ENCODE measurements at regions not wholly inside any gene's neighbourhood (a gene's known extent, or its start where the extent isn't known, plus 50 kb on each side); places are given as distances from the start of the nearest gene placed in this dataset.

GRCh38 chr7:113652501-113652900 lies 266.3 kb downstream of the PPP1R3A start:
- no peaks in the 10 kb centered on the region for H3K4me1 ChIP-seq (ENCODE audit: control insufficient read depth in 1 of 2, insufficient read depth in 2 of 2, low read depth in 1 of 2, low read length in 1 of 2)
- no peak overlapping the region for H3K4me2 ChIP-seq
- H3K4me3 ChIP-seq (ENCODE audit: low read depth in 2 of 2, low read length in 1 of 2): no peak overlapping the region
- no peak overlapping the region for H2AFZ ChIP-seq (ENCODE audit: low read depth)
- ChIA-PET CTCF (no interaction called here), POLR2A (no interaction called here)
- H3K9me3 ChIP-seq: no peaks in the 10 kb centered on the region
- H3K9ac ChIP-seq: no peak overlapping the region
- no peaks in the 10 kb centered on the region for H3K27me3 ChIP-seq (ENCODE audit: insufficient read depth)
- H3K79me2 ChIP-seq (ENCODE audit: insufficient read depth): no peaks in the 10 kb centered on the region
- peaks cover 3% of the 10 kb centered on the region; the same call in 1 of the 2 replicates for H3K9me2 ChIP-seq
- DNase-seq: no peak
- TF ChIP-seq EP300 (IDR thresholded peaks at IDR 0.05; ENCODE audit: borderline replicate concordance in 1 of 2, low read depth in 1 of 2, low read length in 1 of 2): no peak
- no peak for TF ChIP-seq REST (IDR thresholded peaks at IDR 0.05; ENCODE audit: low read depth, low read length)
- TF ChIP-seq MAX (IDR thresholded peaks at IDR 0.05; ENCODE audit: low read depth): no peak
- TF ChIP-seq NFIC (IDR thresholded peaks at IDR 0.05; ENCODE audit: borderline replicate concordance): no peak
- TF ChIP-seq USF2 (IDR thresholded peaks at IDR 0.05; ENCODE audit: borderline replicate concordance, low read depth, low read length): no peak
- no peak for TF ChIP-seq IRF3 (IDR thresholded peaks at IDR 0.05; ENCODE audit: low read depth, low read length)
- no peak for TF ChIP-seq PBX3 (IDR thresholded peaks at IDR 0.05)
- no peak for TF ChIP-seq MEF2A (IDR thresholded peaks at IDR 0.05; ENCODE audit: borderline replicate concordance, low read depth)
- TF ChIP-seq RCOR1 (IDR thresholded peaks at IDR 0.05; ENCODE audit: low read length): no peak
- no peak for TF ChIP-seq CHD2 (IDR thresholded peaks at IDR 0.05; ENCODE audit: low read length, partially characterized antibody)
- TF ChIP-seq GABPA (IDR thresholded peaks at IDR 0.05; ENCODE audit: low read depth): no peak
- TF ChIP-seq POLR2AphosphoS5 (IDR thresholded peaks at IDR 0.05; ENCODE audit: low read depth, low read length): no peak
- TF ChIP-seq EZH2phosphoT487 (IDR thresholded peaks at IDR 0.05; ENCODE audit: borderline replicate concordance, low read depth): no peak
- TF ChIP-seq USF1 (IDR thresholded peaks at IDR 0.05; ENCODE audit: borderline replicate concordance, low read depth): no peak
- TF ChIP-seq TAF1 (IDR thresholded peaks at IDR 0.05; ENCODE audit: borderline replicate concordance, low read depth, low read length): no peak
- no peak for TF ChIP-seq NRF1 (IDR thresholded peaks at IDR 0.05; ENCODE audit: low read depth, low read length)
- TF ChIP-seq FOXM1 (IDR thresholded peaks at IDR 0.05; ENCODE audit: low read depth): no peak
- no peak for TF ChIP-seq CTCF (IDR thresholded peaks at IDR 0.05)
- no peak for TF ChIP-seq FOSL2 (IDR thresholded peaks at IDR 0.05; ENCODE audit: borderline replicate concordance, low read depth)
- no peak for TF ChIP-seq RFX5 (IDR thresholded peaks at IDR 0.05; ENCODE audit: low read length)
- no peaks in the 10 kb centered on the region for H3K36me3 ChIP-seq (replicated peaks in 1 of 2; ENCODE audit: control insufficient read depth in 1 of 2, insufficient read depth in 2 of 2, low read length in 1 of 2)
- no peaks in the 10 kb centered on the region for H4K20me1 ChIP-seq (ENCODE audit: insufficient read depth)
- 23% methylated on average over 1 of the region's 1 CpG for WGBS (ENCODE audit: low lambda C conversion rate)
- H3K27ac ChIP-seq (ENCODE audit: low read depth in 2 of 2, low read length in 1 of 2): no peak overlapping the region
- H3F3A ChIP-seq (replicated peaks; ENCODE audit: insufficient read depth): no peaks in the 10 kb centered on the region
